ENCODE measurements at regions not wholly inside any gene's neighbourhood (a gene's known extent, or its start where the extent isn't known, plus 50 kb on each side); places are given as distances from the start of the nearest gene placed in this dataset.
A peak's percentile ranks its signal among the peaks of the same experiment; 100 is the strongest.

DNA sequence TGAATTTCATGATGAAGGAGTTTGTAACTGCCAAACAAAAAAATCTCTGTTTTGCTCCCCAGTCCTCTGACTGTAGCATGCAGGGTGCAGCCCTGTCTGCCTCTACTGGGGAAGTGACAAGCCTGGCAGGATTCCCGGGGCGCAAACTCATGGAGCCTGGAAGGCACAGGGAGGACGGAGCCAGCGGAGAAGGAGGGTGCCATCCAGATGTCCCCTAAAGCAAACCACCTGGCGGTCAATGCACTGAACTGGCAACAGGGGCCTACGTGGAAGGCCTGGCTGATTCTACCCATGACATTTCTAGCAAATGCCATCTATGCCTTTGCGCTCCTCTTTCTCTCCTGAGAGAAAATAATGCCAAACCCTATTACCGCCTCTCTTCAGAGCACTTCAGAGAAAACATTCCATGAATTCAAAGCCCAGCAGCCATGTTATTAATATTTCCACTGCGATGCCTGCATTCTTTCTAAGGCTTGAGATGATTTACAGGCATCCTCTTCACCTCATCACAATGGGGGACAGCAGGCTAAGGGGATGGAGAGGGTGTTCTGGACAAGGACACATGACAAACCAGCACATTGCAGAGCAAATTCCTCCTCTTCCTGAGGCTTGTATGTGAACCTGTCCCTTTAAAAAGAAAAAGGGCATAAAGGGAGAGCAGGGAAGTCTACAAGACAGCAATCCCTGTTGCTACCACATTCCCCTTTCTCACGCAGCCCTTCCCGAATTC, 329.3 kb upstream of the NOCT start:
- DNase-seq, result no peak

- DNase-seq, result no peak
Observed at GRCh38 chr4:138685316-138685715, 330.3 kb upstream of the NOCT start.

DNA sequence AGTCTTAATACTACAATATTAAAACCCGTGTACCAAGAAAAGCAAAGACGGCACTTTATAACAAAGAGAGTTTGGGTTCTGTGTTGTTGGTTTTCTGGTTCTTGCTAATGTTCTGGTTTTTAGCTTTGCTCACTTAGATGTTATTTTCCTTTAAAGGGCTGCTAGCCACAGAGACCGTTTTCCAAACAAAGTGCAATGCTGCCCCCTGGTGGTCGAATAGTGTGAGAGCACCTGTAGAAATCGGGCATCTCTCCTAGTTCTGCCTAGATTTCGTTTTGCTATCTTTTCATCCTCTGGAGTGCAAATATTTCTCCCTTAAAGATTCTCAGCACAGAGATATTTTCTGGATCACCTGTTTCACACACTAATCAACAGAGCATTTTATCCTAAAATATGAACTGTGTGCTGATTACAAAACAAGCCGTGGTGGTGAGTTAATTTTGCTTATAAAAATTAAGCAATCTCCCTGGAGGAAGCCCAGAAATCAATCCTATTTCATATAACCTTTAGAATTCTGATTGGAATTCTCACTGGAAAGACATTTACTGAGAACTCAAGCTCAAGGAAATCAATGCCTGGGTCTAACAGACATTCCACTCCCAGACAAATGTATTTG, 334.5 kb upstream of the NOCT start:
- DNase-seq, result peak; percentile 46 to 58

DNA sequence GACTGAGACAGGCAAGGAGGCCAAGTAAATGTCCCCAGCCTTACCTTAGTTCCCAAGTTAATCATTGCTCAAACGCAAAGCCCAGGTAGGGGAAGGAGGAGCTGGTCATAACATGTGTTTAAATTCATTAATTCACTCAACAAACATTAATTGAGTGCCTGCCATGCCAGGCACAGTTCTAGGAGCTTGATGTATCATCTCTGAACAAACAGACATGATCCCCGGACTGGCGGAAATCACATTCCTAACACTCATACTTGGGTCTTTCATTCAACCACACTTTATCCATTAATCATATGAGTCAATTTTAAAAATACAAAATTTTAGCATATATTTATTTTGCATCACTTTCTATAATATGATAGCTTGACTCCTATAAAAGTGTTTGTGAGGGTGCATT, 335.3 kb upstream of the NOCT start:
- DNase-seq, result no peak

- DNase-seq, result no peak
Observed at GRCh38 chr4:138678985-138679746, 336.4 kb upstream of the NOCT start.

DNA sequence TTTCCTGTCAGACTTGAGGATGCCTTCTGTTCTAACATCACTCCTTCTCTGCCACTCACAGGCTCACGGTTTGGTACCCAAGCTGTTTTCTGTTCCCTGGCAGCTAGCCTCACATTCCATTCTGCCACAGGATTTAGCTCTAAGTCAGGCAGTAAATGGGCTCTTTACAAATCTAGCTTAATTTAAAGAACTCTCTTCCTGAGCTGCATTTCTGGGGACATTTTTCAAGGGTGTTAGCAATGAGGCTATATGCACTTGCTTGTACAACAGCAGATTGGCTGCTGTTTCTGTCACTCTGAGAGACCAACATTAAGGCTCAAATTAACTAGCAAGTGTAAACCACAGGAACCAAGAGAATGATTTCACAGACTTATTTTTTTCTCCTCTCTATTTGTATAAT, 337.8 kb upstream of the NOCT start:
- DNase-seq, result no peak

GRCh38 chr4:138677212-138677611, 338.4 kb upstream of the NOCT start:
- no peak for DNase-seq

- no peak for DNase-seq
Observed at GRCh38 chr4:138675685-138676084, 339.9 kb upstream of the NOCT start.

- no peak for DNase-seq
Observed at GRCh38 chr4:138674209-138674608, 341.4 kb upstream of the NOCT start.

DNA sequence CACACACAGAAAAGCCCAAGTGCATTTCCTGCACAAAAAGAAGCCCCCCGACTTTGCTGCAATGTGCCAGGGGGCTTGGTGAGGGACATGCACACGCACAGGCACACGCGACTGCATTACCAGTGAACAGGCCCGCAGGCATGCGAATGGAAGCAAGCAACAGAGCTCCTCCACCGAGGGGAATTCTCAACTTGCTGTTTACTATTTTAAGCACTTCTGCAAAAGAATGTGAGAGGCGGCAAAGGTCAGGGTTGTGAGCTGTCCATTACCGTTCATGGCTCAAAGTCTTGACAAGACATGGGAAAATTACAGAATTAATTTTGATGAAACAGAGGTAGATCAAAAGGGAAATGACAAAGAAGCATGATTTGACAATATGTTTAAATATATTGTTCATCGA, 342.5 kb upstream of the NOCT start:
- no peak for DNase-seq

- DNase-seq, result no peak
Observed at GRCh38 chr4:138672393-138672976, 343.1 kb upstream of the NOCT start.

DNA sequence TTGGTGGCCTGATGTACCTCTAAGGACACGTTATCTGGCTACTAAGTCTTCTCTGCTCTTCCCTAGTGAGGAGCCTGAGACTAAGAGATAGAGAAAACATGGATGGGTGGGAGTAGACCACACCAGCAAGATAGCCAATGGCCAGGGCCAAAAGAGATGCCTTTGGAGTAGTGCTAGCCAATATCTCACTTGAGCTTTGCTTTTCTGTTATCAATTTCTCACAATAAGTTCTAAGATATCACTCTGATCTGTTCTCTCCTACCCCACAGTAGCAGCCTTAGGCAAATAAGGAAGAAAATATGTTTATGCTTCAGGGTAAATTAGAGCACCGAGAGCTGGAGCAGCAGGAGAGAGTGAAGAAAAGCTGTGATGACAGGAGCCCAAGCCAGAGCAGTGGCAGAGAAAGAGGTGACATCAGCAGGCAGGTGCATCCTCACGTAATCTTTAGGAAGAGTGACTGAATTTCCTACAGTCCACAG, 343.9 kb upstream of the NOCT start:
- DNase-seq, result no peak

- DNase-seq, result no peak
Observed at GRCh38 chr4:138671106-138671505, 344.5 kb upstream of the NOCT start.

GRCh38 chr4:138670681-138671080, 344.9 kb upstream of the NOCT start:
- no peak for DNase-seq

- DNase-seq, result no peak
Observed at GRCh38 chr4:138669479-138670315, 345.9 kb upstream of the NOCT start.

DNA sequence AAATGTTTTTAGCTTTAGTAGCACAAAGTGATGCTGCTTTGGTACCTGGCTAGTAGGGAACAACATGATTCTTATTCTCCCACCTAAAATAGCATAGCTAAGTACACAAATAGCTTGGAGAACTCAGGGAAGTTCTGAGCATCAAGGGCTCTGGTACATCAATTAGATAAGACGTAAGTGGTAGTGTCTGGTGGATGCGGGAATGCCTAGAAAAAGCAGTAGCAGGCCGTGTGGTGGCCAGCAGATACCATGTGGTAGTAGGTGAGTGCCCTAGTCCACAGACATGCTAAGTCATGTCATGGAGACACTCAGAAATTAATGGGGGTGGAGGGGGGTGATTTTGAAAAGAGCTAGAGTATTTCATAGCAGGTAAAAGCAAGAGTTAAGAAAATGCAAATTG, 347.3 kb upstream of the NOCT start:
- no peak for DNase-seq

- no peak for DNase-seq
Observed at GRCh38 chr4:138666366-138666765, 349.2 kb upstream of the NOCT start.

- no peak for DNase-seq
Observed at GRCh38 chr4:138665851-138666250, 349.7 kb upstream of the NOCT start.

GRCh38 chr4:138663883-138664282, 351.7 kb upstream of the NOCT start:
- DNase-seq, result no peak

DNA sequence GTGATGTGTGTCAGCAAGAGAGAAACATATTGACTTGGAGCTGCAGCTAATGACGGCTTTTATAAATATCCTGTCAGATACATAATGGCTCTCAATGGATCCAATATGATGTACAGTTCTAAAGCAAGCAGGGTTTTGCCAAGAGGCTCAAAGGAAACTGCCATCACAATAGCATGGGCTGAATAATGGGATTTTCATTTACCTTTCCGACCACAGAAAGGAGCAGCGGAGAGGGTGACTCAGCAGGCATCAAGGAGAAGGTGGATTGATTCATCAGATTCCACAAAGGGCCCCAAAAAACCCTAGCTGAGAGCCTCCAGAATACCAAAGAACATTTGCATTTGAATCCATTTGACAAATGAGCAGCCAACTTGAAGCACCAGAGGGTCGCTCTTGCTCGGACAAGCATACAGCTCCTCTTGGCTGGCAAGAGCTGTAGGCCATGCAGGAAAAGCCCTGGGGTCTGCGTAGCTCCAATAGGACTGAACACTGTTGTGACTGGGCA, 355.7 kb upstream of the NOCT start:
- no peak for DNase-seq

- DNase-seq, result no peak
Observed at GRCh38 chr4:138659037-138659811, 356.4 kb upstream of the NOCT start.

DNA sequence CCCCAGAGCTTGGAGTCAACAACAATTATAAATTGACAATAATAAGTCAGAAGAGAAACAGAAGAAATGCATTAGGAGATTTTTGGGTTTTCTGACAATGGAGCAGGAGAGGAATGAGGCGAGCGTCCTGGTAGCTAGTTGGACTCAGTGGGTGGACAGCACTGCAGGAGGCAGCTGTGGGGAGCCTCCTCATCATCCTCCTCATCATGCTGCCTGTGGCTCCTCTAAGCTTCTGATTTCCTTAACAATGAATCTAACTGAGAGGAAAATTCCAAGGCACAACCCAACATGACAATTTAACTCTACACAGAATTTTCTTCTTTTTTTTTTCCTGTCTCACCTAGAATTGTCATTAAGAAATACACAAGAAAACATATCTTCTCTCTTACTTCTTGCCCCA, 357.1 kb upstream of the NOCT start:
- DNase-seq, result no peak
